HL-60 (cell line): ENCODE measurements at regions not wholly inside any gene's neighbourhood (a gene's known extent, or its start where the extent isn't known, plus 50 kb on each side); places are given as distances from the start of the nearest gene placed in this dataset.
"Not testable (repeated sequence)": the region's sequence is repeated elsewhere in the genome, so short reads cannot be mapped to it uniquely, and the experiment has no call there.

Source experiments
- DNase-seq, 2 experiments: peaks; one replicate each; pipeline ENCODE4 v3.0.0-alpha.2; 2010 to 2020; ENCODE audit warnings: low read depth in 1 of 2, low spot score in 1 of 2
- H3K27ac ChIP-seq: fragments of 250-450 bp; sonication (Bioruptor Pico); replicated peaks from 2 replicates; pipeline ENCODE4 v1.5.1; 2020; ENCODE audit warnings: mild to moderate bottlenecking, moderate library complexity
- H3K27me3 ChIP-seq: fragments of 250-450 bp; sonication (Bioruptor Pico); 2 replicates; pipeline ENCODE4 v1.5.1; 2021; ENCODE audit warnings: mild to moderate bottlenecking, moderate library complexity; ENCODE audit not compliant: insufficient read depth, poor library complexity, severe bottlenecking
- H3K4me3 ChIP-seq: replicated peaks from 2 replicates; pipeline ENCODE4 v1.5.1; 2011; ENCODE audit warnings: mild to moderate bottlenecking, control low read depth, low read length; ENCODE audit not compliant: insufficient read depth
- GABPA ChIP-seq: IDR thresholded peaks from 2 replicates; pipeline ENCODE4 v1.6.1; 2012; ENCODE audit warnings: low read depth
- POLR2AphosphoS5 ChIP-seq: IDR thresholded peaks from 2 replicates; pipeline ENCODE4 v1.6.1; 2012; ENCODE audit warnings: low read depth
- SPI1 ChIP-seq: IDR thresholded peaks from 2 replicates; pipeline ENCODE4 v1.6.1; 2012; ENCODE audit warnings: low read depth, mild to moderate bottlenecking, borderline replicate concordance
- TF ChIP-seq, protein P1 (sequence below): IDR thresholded peaks from one replicate; pipeline ENCODE4 v1.5.1; 2011; ENCODE audit warnings: low read length, control low read depth, inconsistent platforms; ENCODE audit not compliant: insufficient read depth
- TF ChIP-seq, protein P2 (sequence below): IDR thresholded peaks from 2 replicates; pipeline ENCODE4 v1.6.1; 2012; ENCODE audit warnings: low read depth; ENCODE audit not compliant: insufficient replicate concordance

DNA sequence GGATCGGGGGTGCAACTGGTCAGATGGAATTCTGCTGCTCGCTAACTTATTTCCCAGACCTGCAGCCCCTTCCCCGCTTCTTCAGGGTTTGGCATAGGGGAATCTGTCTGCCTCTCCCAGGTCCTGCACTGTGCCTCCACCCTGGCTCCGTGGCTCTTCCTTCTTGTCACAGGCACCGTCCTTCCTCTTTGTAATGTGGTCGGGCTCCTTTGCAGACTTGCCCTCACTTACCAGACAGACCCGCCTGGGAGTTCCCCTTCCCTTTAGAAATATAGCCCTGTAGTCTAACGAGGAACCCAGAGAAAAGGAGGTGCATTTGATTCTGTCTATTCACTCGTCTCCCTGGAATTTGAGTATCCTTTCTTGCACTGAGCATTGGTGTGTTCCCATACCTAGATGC, 63.9 kb upstream of the PAX8 start:
- TF ChIP-seq, protein P1, sequence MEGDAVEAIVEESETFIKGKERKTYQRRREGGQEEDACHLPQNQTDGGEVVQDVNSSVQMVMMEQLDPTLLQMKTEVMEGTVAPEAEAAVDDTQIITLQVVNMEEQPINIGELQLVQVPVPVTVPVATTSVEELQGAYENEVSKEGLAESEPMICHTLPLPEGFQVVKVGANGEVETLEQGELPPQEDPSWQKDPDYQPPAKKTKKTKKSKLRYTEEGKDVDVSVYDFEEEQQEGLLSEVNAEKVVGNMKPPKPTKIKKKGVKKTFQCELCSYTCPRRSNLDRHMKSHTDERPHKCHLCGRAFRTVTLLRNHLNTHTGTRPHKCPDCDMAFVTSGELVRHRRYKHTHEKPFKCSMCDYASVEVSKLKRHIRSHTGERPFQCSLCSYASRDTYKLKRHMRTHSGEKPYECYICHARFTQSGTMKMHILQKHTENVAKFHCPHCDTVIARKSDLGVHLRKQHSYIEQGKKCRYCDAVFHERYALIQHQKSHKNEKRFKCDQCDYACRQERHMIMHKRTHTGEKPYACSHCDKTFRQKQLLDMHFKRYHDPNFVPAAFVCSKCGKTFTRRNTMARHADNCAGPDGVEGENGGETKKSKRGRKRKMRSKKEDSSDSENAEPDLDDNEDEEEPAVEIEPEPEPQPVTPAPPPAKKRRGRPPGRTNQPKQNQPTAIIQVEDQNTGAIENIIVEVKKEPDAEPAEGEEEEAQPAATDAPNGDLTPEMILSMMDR: no peak
- TF ChIP-seq GABPA: no peak
- no peak for TF ChIP-seq POLR2AphosphoS5
- TF ChIP-seq SPI1: peak; percentile 68; the same call in 1 of the 2 replicates
- TF ChIP-seq, protein P2, sequence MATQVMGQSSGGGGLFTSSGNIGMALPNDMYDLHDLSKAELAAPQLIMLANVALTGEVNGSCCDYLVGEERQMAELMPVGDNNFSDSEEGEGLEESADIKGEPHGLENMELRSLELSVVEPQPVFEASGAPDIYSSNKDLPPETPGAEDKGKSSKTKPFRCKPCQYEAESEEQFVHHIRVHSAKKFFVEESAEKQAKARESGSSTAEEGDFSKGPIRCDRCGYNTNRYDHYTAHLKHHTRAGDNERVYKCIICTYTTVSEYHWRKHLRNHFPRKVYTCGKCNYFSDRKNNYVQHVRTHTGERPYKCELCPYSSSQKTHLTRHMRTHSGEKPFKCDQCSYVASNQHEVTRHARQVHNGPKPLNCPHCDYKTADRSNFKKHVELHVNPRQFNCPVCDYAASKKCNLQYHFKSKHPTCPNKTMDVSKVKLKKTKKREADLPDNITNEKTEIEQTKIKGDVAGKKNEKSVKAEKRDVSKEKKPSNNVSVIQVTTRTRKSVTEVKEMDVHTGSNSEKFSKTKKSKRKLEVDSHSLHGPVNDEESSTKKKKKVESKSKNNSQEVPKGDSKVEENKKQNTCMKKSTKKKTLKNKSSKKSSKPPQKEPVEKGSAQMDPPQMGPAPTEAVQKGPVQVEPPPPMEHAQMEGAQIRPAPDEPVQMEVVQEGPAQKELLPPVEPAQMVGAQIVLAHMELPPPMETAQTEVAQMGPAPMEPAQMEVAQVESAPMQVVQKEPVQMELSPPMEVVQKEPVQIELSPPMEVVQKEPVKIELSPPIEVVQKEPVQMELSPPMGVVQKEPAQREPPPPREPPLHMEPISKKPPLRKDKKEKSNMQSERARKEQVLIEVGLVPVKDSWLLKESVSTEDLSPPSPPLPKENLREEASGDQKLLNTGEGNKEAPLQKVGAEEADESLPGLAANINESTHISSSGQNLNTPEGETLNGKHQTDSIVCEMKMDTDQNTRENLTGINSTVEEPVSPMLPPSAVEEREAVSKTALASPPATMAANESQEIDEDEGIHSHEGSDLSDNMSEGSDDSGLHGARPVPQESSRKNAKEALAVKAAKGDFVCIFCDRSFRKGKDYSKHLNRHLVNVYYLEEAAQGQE: no peak
- Histone ChIP-seq H3K27ac (no peak overlapping the region), H3K27me3 (peaks cover 8% of the 10 kb centered on the region), H3K4me3 (peak overlapping the region; percentile 29)
- peak; percentile 39 to 89 for DNase-seq

DNA sequence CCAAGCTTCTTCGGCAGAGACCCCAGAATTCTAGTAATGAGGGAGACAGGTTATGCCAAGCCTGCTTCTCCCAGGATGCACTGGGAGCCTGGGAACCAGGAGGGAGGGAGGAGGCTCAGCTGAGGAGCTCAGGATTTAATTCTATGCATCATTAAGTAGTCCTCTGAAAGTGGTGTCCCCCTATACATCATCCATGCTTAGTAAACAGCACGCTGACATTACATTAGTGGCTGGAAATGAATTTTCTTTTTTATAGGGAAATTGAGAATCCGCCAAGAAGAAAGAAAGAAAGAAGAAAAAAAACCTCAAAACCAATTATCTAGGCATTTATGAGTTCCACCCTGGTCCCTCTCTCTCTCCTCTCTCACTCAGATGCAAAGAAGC, 63.1 kb upstream of the PAX8 start:
- not testable (repeated sequence) for DNase-seq, H3K27ac ChIP-seq, H3K4me3 ChIP-seq, H3K27me3 ChIP-seq

DNA sequence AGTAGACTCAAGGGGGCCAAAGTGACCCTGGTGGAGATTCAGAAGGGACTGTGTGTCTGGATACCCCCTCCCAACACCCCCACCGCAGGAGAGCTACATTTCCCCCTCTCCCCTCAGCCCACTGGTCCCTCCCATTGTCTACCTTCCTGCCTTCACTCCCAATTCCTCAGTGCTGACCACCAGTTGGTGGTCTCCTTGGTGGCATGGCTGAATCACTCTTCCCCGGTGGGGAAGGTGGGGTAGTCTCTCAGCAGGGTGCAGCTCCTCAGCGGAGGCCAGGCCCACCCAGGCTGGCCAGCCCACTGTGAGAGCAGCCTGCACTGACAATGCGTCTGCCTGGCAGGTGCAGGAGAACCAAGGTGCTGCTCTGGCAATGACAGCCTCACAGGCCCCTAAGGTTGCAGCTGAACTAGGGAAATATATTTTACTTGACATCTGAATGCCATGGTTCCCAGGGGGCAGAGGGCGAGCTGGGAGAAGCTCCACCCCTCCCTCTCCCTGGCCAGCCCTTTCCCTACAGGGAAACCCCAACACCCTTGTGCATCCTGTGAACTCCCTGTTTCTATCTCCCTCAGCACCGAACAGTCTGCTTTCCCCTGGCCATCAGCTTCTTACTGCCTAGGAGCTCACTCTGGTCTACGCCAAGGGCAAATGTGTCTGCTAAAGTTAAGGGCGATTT, 62.6 kb upstream of the PAX8 start:
- no peak for DNase-seq
- H3K27me3 ChIP-seq: peaks cover 11% of the 10 kb centered on the region

DNA sequence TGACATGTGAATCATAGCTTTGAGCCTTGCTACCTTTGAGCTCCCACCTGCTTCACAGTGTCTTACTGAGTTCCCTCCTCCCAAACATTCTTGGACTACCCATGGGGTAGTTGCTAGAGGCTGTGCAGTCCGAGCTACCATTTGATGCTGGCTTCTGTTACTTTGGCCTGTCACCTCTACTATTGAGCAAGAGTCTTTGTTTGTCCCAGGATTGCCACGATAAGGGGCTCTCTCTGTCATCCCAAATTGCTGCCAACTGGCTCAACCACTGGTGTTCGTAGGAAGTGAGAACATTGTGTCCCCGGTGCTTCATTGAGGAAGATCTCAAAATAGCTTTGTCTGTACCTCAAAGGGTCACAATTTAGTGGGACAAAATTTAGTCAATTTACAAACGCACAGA, 59.1 kb upstream of the PAX8 start:
- Histone ChIP-seq H3K27me3 (peaks cover 14% of the 10 kb centered on the region), H3K27ac (no peak overlapping the region), H3K4me3 (no peak overlapping the region)
- no peak for DNase-seq
- TF ChIP-seq, protein P2: no peak
- TF ChIP-seq POLR2AphosphoS5 (no peak), SPI1 (no peak), GABPA (no peak)
- TF ChIP-seq, protein P1: no peak

More for the DNA sequence above, 62.6 kb upstream of the PAX8 start:
- Histone ChIP-seq H3K4me3 (no peak overlapping the region), H3K27ac (no peak overlapping the region)
- TF ChIP-seq, protein P1: no peak
- TF ChIP-seq, protein P2: no peak
- TF ChIP-seq SPI1: no peak
- TF ChIP-seq POLR2AphosphoS5: no peak
- TF ChIP-seq GABPA: no peak

DNA sequence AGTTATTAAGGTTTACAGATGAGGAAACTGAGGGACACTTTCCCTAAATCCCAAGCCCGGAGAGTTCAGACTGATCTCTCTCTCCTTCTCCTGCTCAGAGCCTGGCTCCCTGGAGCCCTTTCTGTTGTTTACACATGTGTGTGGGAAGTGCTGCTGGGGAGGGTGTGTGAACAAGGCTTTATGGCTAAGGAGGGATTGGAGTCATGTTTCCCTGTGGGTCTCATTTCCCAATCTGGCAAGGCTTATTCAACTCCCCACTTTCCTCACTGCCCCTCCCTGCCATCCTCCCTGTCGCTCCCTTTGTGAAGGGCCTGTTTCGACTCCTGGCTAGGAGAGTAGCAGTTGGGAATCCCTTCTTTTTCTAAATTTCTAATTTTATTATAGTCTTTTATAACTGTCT, 57.3 kb upstream of the PAX8 start:
- H3K27me3 ChIP-seq: peaks cover 14% of the 10 kb centered on the region
- DNase-seq, H3K27ac ChIP-seq, H3K4me3 ChIP-seq: not testable (repeated sequence)
